ENCODE measurements at regions not wholly inside any gene's neighbourhood (a gene's known extent, or its start where the extent isn't known, plus 50 kb on each side); places are given as distances from the start of the nearest gene placed in this dataset.

DNA sequence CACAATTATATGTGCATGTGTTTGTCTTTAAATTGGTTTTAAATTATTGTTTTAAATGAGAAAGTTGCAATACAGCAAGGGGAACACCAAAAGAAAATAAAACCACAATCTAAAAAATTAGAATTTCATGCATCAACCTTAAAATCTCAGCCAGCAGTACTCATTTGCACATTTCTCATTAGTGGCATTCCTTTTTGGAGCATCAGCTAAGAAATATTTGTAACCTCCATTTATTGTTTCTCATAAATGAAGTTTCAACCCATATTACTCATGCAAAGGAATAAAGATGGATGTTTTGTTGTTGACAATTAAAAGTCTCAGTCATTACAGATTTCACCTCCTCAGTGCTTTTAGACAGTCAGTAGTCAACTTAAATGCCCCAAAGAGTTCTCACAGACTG, 160.1 kb downstream of the TBX15 start:
- Histone ChIP-seq H3K27ac (no peak overlapping the region), H3K27me3 (no peaks in the 10 kb centered on the region), H3K36me3 (no peaks in the 10 kb centered on the region), H3K4me1 (no peaks in the 10 kb centered on the region), H3K9ac (ENCODE audit: low read depth in 2 of 2, low read length in 2 of 2) (no peak overlapping the region), H3K4me3 (no peak overlapping the region), H3K9me3 (no peaks in the 10 kb centered on the region)
- no peak for TF ChIP-seq CTCF (IDR thresholded peaks at IDR 0.05)
- intact Hi-C loops (cut with DNase I): no loop called here
- no peak for DNase-seq

- H3K36me3 ChIP-seq: no peaks in the 10 kb centered on the region
- intact Hi-C loops (cut with DNase I): no loop called here
Observed at GRCh38 chr1:118827636-118828035, 160.5 kb downstream of the TBX15 start.

DNA sequence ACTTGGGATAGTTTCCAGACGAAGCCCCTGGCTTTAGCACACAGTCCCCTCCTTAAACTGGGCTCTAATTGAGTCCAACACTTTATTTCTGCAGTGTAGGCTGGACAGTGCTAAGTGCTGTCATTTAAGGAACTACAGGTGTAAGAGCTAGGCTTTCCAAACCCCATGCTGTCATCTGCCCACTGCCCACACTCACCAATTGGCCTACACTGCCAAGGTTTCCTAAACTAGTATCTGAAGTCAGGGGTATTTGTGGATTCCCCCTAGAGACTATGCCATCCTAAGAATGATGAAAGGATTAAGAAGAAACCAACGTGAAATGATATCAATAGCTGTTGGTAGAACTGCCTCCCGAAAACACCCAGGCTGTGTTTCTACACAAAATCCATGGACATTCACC, 160.9 kb downstream of the TBX15 start:
- no peak overlapping the region for H3K27ac ChIP-seq
- no peaks in the 10 kb centered on the region for H3K36me3 ChIP-seq
- no peak overlapping the region for H3K4me3 ChIP-seq
- no peak for DNase-seq
- intact Hi-C loops (cut with DNase I): no loop called here
- H3K9ac ChIP-seq (ENCODE audit: low read depth in 2 of 2, low read length in 2 of 2): no peak overlapping the region
- no peak for TF ChIP-seq CTCF (IDR thresholded peaks at IDR 0.05)
- H3K9me3 ChIP-seq: no peaks in the 10 kb centered on the region
- H3K4me1 ChIP-seq: no peaks in the 10 kb centered on the region
- no peaks in the 10 kb centered on the region for H3K27me3 ChIP-seq

More at GRCh38 chr1:118827636-118828035, 160.5 kb downstream of the TBX15 start:
- Histone ChIP-seq H3K9me3 (no peaks in the 10 kb centered on the region), H3K4me1 (no peaks in the 10 kb centered on the region), H3K27me3 (no peaks in the 10 kb centered on the region), H3K9ac (ENCODE audit: low read depth in 2 of 2, low read length in 2 of 2) (no peak overlapping the region), H3K4me3 (no peak overlapping the region), H3K27ac (no peak overlapping the region)
- DNase-seq: no peak
- TF ChIP-seq CTCF (IDR thresholded peaks at IDR 0.05): no peak

DNA sequence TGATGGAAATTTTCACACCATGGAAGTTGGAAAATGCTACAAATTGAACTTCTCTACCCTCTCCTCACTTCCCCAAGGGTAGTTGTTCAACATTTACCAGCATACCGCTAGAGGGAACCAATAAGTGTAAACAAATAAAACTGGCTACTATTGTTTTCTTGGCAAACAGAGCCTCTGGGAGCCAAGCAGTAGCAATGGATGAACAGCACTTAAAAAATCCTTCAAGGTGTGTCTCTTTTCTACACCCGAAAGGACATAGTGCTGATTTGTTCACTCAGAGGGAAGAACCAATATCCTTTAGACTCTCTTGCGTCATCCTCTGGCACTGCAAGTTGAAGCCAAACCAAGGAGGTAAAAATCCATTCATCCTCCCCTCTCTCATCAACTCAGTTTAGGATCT, 161.5 kb downstream of the TBX15 start:
- Histone ChIP-seq H3K27ac (no peak overlapping the region), H3K9me3 (no peaks in the 10 kb centered on the region), H3K9ac (ENCODE audit: low read depth in 2 of 2, low read length in 2 of 2) (no peak overlapping the region), H3K27me3 (no peaks in the 10 kb centered on the region), H3K36me3 (no peaks in the 10 kb centered on the region), H3K4me1 (no peaks in the 10 kb centered on the region), H3K4me3 (no peak overlapping the region)
- no peak for DNase-seq
- intact Hi-C loops (cut with DNase I): no loop called here
- no peak for TF ChIP-seq CTCF (IDR thresholded peaks at IDR 0.05)

GRCh38 chr1:118825619-118826018, 162.5 kb downstream of the TBX15 start:
- Histone ChIP-seq H3K4me1 (no peaks in the 10 kb centered on the region), H3K27ac (no peak overlapping the region), H3K36me3 (no peaks in the 10 kb centered on the region), H3K9me3 (no peaks in the 10 kb centered on the region), H3K4me3 (no peak overlapping the region), H3K9ac (ENCODE audit: low read depth in 2 of 2, low read length in 2 of 2) (no peak overlapping the region), H3K27me3 (no peaks in the 10 kb centered on the region)
- no peak for DNase-seq
- no peak for TF ChIP-seq CTCF (IDR thresholded peaks at IDR 0.05)
- intact Hi-C loops (cut with DNase I): no loop called here

GRCh38 chr1:118821801-118822200, 166.3 kb downstream of the TBX15 start:
- Histone ChIP-seq H3K9ac (ENCODE audit: low read depth in 2 of 2, low read length in 2 of 2) (no peak overlapping the region), H3K9me3 (no peaks in the 10 kb centered on the region), H3K4me1 (no peaks in the 10 kb centered on the region), H3K27ac (no peak overlapping the region), H3K27me3 (no peaks in the 10 kb centered on the region), H3K36me3 (no peaks in the 10 kb centered on the region), H3K4me3 (no peak overlapping the region)
- no peak for TF ChIP-seq CTCF (IDR thresholded peaks at IDR 0.05)
- intact Hi-C loops (cut with DNase I): no loop called here
- no peak for DNase-seq
